ENCODE measurements at regions not wholly inside any gene's neighbourhood (a gene's known extent, or its start where the extent isn't known, plus 50 kb on each side); places are given as distances from the start of the nearest gene placed in this dataset.
"Not testable (repeated sequence)": the region's sequence is repeated elsewhere in the genome, so short reads cannot be mapped to it uniquely, and the experiment has no call there.

- Histone ChIP-seq H3K9me3 (no peaks in the 10 kb centered on the region), H3K27me3 (no peaks in the 10 kb centered on the region), H3K4me3 (no peak overlapping the region), H3K4me1 (no peaks in the 10 kb centered on the region), H3K27ac (no peak overlapping the region), H3K36me3 (no peaks in the 10 kb centered on the region)
- intact Hi-C loops (cut with DNase I): no loop called here
- TF ChIP-seq CTCF (IDR thresholded peaks at IDR 0.05): no peak
- DNase-seq (ENCODE audit: low spot score in 2 of 2): no peak
Measured at GRCh38 chr17:436571-436970, 84.0 kb upstream of the RPH3AL start.

DNA sequence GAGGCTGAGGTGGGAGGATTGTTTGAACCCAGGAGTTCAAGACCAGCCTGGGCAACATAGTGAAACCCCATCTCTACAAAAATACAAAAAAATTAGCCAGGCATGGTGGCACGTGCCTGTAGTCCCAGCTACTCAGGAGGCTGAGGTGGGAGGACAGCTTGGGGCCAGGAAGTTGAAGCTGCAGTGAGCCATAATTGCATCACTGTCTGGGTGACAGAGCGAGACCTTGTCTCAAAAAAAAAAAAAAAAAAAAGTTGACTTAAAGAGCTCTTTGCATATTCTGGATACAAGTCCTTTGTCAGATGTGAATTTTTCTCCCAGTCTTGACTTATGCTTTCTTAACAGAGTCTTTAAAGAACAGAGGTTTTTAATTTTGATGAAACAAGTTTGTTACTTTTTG, 79.9 kb upstream of the RPH3AL start:
- H3K27me3 ChIP-seq; intact Hi-C loops (cut with DNase I); H3K4me1 ChIP-seq; H3K4me3 ChIP-seq; H3K27ac ChIP-seq; DNase-seq (ENCODE audit: low spot score in 2 of 2); H3K36me3 ChIP-seq: not testable (repeated sequence)
- H3K9me3 ChIP-seq: peaks cover 0 to 12% of the 10 kb centered on the region in 2 donors

GRCh38 chr17:431494-431893, 78.9 kb upstream of the RPH3AL start:
- Histone ChIP-seq H3K27me3 (no peaks in the 10 kb centered on the region), H3K4me3 (no peak overlapping the region), H3K27ac (no peak overlapping the region), H3K36me3 (no peaks in the 10 kb centered on the region), H3K4me1 (no peaks in the 10 kb centered on the region), H3K9me3 (peaks cover 0 to 12% of the 10 kb centered on the region in 2 donors)
- no peak for DNase-seq (ENCODE audit: low spot score in 2 of 2)
- intact Hi-C loops (cut with DNase I): no loop called here
- TF ChIP-seq CTCF (IDR thresholded peaks at IDR 0.05): no peak

GRCh38 chr17:429589-429988, 77.0 kb upstream of the RPH3AL start:
- H3K4me1 ChIP-seq: no peaks in the 10 kb centered on the region
- no peaks in the 10 kb centered on the region for H3K27me3 ChIP-seq
- H3K36me3 ChIP-seq: no peaks in the 10 kb centered on the region
- no peak overlapping the region for H3K4me3 ChIP-seq
- intact Hi-C loops (cut with DNase I): no loop called here
- no peak for TF ChIP-seq CTCF (IDR thresholded peaks at IDR 0.05)
- peaks cover 0 to 12% of the 10 kb centered on the region in 2 donors for H3K9me3 ChIP-seq
- DNase-seq (ENCODE audit: low spot score in 2 of 2): no peak
- no peak overlapping the region for H3K27ac ChIP-seq

DNA sequence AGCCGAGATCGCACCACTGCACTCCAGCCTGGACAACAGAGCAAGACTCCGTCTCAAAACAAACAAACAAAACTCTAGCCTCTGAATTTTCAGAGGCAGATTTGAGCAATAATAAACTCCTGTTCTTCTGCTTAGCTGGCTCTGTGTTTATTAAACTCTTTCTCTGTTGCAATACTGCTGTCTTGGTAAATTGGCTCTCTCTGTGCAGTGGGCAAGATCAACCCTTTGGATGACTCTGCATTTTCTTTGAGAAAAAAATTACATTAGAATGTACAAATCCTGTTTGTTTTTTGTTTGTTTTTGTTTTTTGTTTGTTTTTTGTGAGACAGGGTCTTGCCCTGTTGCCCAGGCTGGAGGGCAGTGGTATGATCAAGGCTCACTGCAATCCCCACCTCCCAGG, 75.8 kb upstream of the RPH3AL start:
- H3K27me3 ChIP-seq: no peaks in the 10 kb centered on the region
- no peak overlapping the region for H3K27ac ChIP-seq
- no peak for TF ChIP-seq CTCF (IDR thresholded peaks at IDR 0.05)
- intact Hi-C loops (cut with DNase I): no loop called here
- H3K4me1 ChIP-seq: no peaks in the 10 kb centered on the region
- no peak for DNase-seq (ENCODE audit: low spot score in 2 of 2)
- H3K9me3 ChIP-seq: peaks cover 0 to 12% of the 10 kb centered on the region in 2 donors
- H3K36me3 ChIP-seq: no peaks in the 10 kb centered on the region
- H3K4me3 ChIP-seq: no peak overlapping the region

- Histone ChIP-seq H3K4me1 (no peaks in the 10 kb centered on the region), H3K36me3 (no peaks in the 10 kb centered on the region), H3K4me3 (no peak overlapping the region), H3K27ac (no peak overlapping the region), H3K9me3 (peaks cover 0 to 12% of the 10 kb centered on the region in 2 donors), H3K27me3 (no peaks in the 10 kb centered on the region)
- TF ChIP-seq CTCF (IDR thresholded peaks at IDR 0.05): no peak
- intact Hi-C loops (cut with DNase I): no loop called here
- DNase-seq (ENCODE audit: low spot score in 2 of 2): no peak
Measured at GRCh38 chr17:427891-428290, 75.3 kb upstream of the RPH3AL start.

Data from ascending aorta (tissue), 2 donors.